ENCODE measurements at regions not wholly inside any gene's neighbourhood (a gene's known extent, or its start where the extent isn't known, plus 50 kb on each side); places are given as distances from the start of the nearest gene placed in this dataset.

DNA sequence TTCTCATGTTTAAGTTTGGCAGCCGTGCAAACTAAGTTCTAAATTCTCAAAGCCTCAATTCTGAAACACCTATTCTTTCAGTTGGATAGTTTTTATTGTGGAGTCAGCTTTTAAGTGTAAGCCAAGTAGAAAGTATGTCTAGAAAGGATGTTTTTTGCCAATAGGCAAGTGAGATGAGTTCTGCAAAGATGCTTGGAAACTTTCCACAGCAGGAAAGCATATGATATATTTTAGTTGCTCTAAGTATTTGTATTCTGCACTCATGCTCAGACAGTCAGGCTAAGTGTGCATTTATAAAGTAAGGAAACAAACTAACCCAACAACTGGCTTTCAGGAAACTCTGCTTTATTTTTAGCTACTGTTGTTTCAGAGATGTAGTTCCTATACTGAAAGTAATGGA lies 67.3 kb upstream of the CDH18 start:
- H3K4me1 ChIP-seq (ENCODE audit: insufficient read depth, low read length), result no peaks in the 10 kb centered on the region
- H2BK5ac ChIP-seq (ENCODE audit: insufficient read length, low read length), result no peak overlapping the region
- no peak overlapping the region for H3K4ac ChIP-seq (ENCODE audit: low read depth, low read length)
- no peak overlapping the region for H2AFZ ChIP-seq (ENCODE audit: low read length)
- no peak overlapping the region for H3K4me2 ChIP-seq (ENCODE audit: insufficient read depth, insufficient read length, low read length)
- H3K4me1 Mint-ChIP-seq, result no peaks in the 10 kb centered on the region
- H2BK20ac ChIP-seq (ENCODE audit: low read depth, low read length, poor library complexity, severe bottlenecking), result no peak overlapping the region
- H3K79me1 ChIP-seq (ENCODE audit: insufficient read depth, low read depth, low read length, poor library complexity, severe bottlenecking), result no peaks in the 10 kb centered on the region
- no peak for TF ChIP-seq CTCF (conservative IDR thresholded peaks at IDR 0.05)
- H2BK120ac ChIP-seq (ENCODE audit: low read depth, low read length, poor library complexity, severe bottlenecking), result no peak overlapping the region
- no peak overlapping the region for H3K4me3 Mint-ChIP-seq
- H3K14ac ChIP-seq (ENCODE audit: insufficient read depth, low read length), result no peak overlapping the region
- no peak overlapping the region for H2BK12ac ChIP-seq (ENCODE audit: insufficient read length, low read depth, low read length)
- H3K23me2 ChIP-seq (ENCODE audit: insufficient read length, low read depth, low read length, poor library complexity, severe bottlenecking), result no peaks in the 10 kb centered on the region
- no CpG with 5 or more reads among the region's 1 CpG for WGBS (ENCODE audit: extremely low coverage, insufficient read length, low lambda C conversion rate)
- H4K91ac ChIP-seq (ENCODE audit: insufficient read length, low read depth, low read length), result no peak overlapping the region
- H3K27me3 ChIP-seq (ENCODE audit: insufficient read depth, low read length), result no peaks in the 10 kb centered on the region
- no peak overlapping the region for H3T11ph ChIP-seq (ENCODE audit: low read length)
- H3K9me3 Mint-ChIP-seq, result no peaks in the 10 kb centered on the region
- no peak overlapping the region for H3K56ac ChIP-seq (ENCODE audit: insufficient read length, low read depth, low read length)
- H4K5ac ChIP-seq (ENCODE audit: insufficient read length, low read depth, low read length), result no peak overlapping the region
- no peak overlapping the region for H4K8ac ChIP-seq (replicated peaks; ENCODE audit: insufficient read length, low read depth, low read length)
- H3K23ac ChIP-seq (ENCODE audit: insufficient read length, low read depth, low read length), result no peak overlapping the region
- no peak overlapping the region for H3K27ac Mint-ChIP-seq
- DNase-seq, result no peak
- H3K9ac ChIP-seq (ENCODE audit: extremely low read depth, insufficient read length, low read length), result no peak overlapping the region
- no peaks in the 10 kb centered on the region for H3K27me3 Mint-ChIP-seq (ENCODE audit: low read depth)
- no peaks in the 10 kb centered on the region for H3K36me3 Mint-ChIP-seq (ENCODE audit: insufficient read depth in 1 of 3, low read depth in 3 of 3)
- H3K79me2 ChIP-seq (ENCODE audit: insufficient read depth, low read length), result no peaks in the 10 kb centered on the region
- no peaks in the 10 kb centered on the region for H3K9me3 ChIP-seq (ENCODE audit: control insufficient read depth, low read depth, low read length)
- H3K18ac ChIP-seq (ENCODE audit: insufficient read length, low read depth, low read length), result no peak overlapping the region
- no peak overlapping the region for H2BK15ac ChIP-seq (ENCODE audit: low read depth, low read length)
- H3K27ac ChIP-seq (ENCODE audit: insufficient read length, low read depth, low read length), result no peak overlapping the region
- H2AK5ac ChIP-seq (ENCODE audit: insufficient read length, low read length), result no peak overlapping the region
- H4K20me1 ChIP-seq (ENCODE audit: control insufficient read depth, insufficient read depth, insufficient read length), result no peaks in the 10 kb centered on the region
